IMR-90 (cell line): ENCODE measurements at regions not wholly inside any gene's neighbourhood (a gene's known extent, or its start where the extent isn't known, plus 50 kb on each side); places are given as distances from the start of the nearest gene placed in this dataset.

Experiments
- ATAC-seq: fragments of 200-7000 bp; cut with Tn5 transposase; 2 replicates; pipeline ENCODE4 v1.9.1; 2020; ENCODE audit warnings: low read depth, mild to moderate bottlenecking, moderate library complexity
- BruUV-seq: library from RNA; stranded (reverse); fragments of 400-500 nt; replicated peaks from 2 replicates; lab custom pipeline; 2021; lab: Mats Ljungman, UMichigan
- CTCF ChIA-PET: fragments of 300-600 bp; formaldehyde crosslinking; extraction: SDS; loops from one replicate; lab custom pipeline; 2021; ENCODE audit warnings: antibody characterized with exemption; lab: Yijun Ruan, JAX
- POLR2A ChIA-PET: fragments of 300-600 bp; sonication (Branson Sonifier 250); formaldehyde crosslinking; loops from one replicate; lab custom pipeline; 2022; ENCODE audit warnings: antibody characterized with exemption; ENCODE audit not compliant: unreplicated experiment; lab: Charles Lee
- DNase-seq: peaks from one replicate; pipeline ENCODE4 v3.0.0; 2013
- H2AFZ ChIP-seq: replicated peaks from 2 replicates; pipeline ENCODE3; 2013; ENCODE audit warnings: low read length, mild to moderate bottlenecking; ENCODE audit not compliant: poor library complexity
- H2AK5ac ChIP-seq: 2 replicates; pipeline ENCODE4 v1.6.1; 2013; ENCODE audit warnings: low read depth, low read length, inconsistent platforms
- H2AK9ac ChIP-seq: replicated peaks from 2 replicates; pipeline ENCODE3; 2013; ENCODE audit warnings: mild to moderate bottlenecking, low read depth, low read length, moderate library complexity; ENCODE audit not compliant: poor library complexity
- H2BK120ac ChIP-seq: 2 replicates; pipeline ENCODE4 v1.6.1; 2013; ENCODE audit warnings: low read depth, low read length, inconsistent platforms
- H2BK15ac ChIP-seq: 3 replicates; pipeline ENCODE4 v1.6.1; 2013; ENCODE audit warnings: low read depth, low read length, inconsistent platforms
- H2BK20ac ChIP-seq: 2 replicates; pipeline ENCODE4 v1.6.1; 2013; ENCODE audit warnings: low read depth, mild to moderate bottlenecking, inconsistent platforms, low read length, moderate library complexity
- H2BK5ac ChIP-seq: 2 replicates; pipeline ENCODE4 v1.6.1; 2013; ENCODE audit warnings: mild to moderate bottlenecking, low read depth, low read length, inconsistent platforms; ENCODE audit not compliant: poor library complexity, severe bottlenecking
- H3K14ac ChIP-seq: replicated peaks from 2 replicates; pipeline ENCODE4 v1.6.1; 2013; ENCODE audit warnings: low read depth, low read length, inconsistent platforms
- H3K18ac ChIP-seq: 2 replicates; pipeline ENCODE4 v1.6.1; 2013; ENCODE audit warnings: low read depth, low read length, control low read depth
- H3K23ac ChIP-seq: 2 replicates; pipeline ENCODE4 v1.6.1; 2013; ENCODE audit warnings: low read depth, low read length, inconsistent platforms
- H3K27ac ChIP-seq: 2 replicates; pipeline ENCODE4 v1.5.1; 2013; ENCODE audit warnings: mild to moderate bottlenecking, control low read depth, low read length; ENCODE audit not compliant: insufficient read depth
- H3K27me3 ChIP-seq: 2 replicates; pipeline ENCODE4 v1.6.1; 2013; ENCODE audit warnings: low read length; ENCODE audit not compliant: control insufficient read depth, insufficient read depth
- H3K36me3 ChIP-seq: 2 replicates; pipeline ENCODE4 v1.6.1; 2013; ENCODE audit warnings: low read length, mixed read lengths; ENCODE audit not compliant: control insufficient read depth, insufficient read depth
- H3K4ac ChIP-seq: 2 replicates; pipeline ENCODE4 v1.6.1; 2013; ENCODE audit warnings: low read depth, low read length, inconsistent platforms
- H3K4me1 ChIP-seq: 2 replicates; pipeline ENCODE4 v1.6.1; 2013; ENCODE audit warnings: low read length, mixed read lengths; ENCODE audit not compliant: control insufficient read depth, insufficient read depth
- H3K4me2 ChIP-seq: 2 replicates; pipeline ENCODE4 v1.6.1; 2013; ENCODE audit warnings: low read depth, mild to moderate bottlenecking, control low read depth, low read length, moderate library complexity
- H3K4me3 ChIP-seq: 2 replicates; pipeline ENCODE4 v1.5.1; 2013; ENCODE audit warnings: low read depth, mild to moderate bottlenecking, control low read depth, low read length, moderate library complexity; ENCODE audit not compliant: insufficient read depth
- H3K56ac ChIP-seq: 2 replicates; pipeline ENCODE4 v1.6.1; 2013; ENCODE audit warnings: low read length, inconsistent platforms; ENCODE audit not compliant: insufficient read depth; ENCODE audit errors: extremely low read depth
- H3K79me1 ChIP-seq, 2 experiments: 2 replicates each; pipeline ENCODE4 v1.6.1; 2013; ENCODE audit warnings: low read length in 2 of 2, inconsistent platforms in 1 of 2, low read depth in 1 of 2
- H3K9ac ChIP-seq: 2 replicates; pipeline ENCODE4 v1.6.1; 2013; ENCODE audit warnings: low read depth, low read length, control low read depth
- H3K9me1 ChIP-seq: 2 replicates; pipeline ENCODE4 v1.6.1; 2013; ENCODE audit warnings: low read length, inconsistent platforms; ENCODE audit not compliant: insufficient read depth
- H3K9me3 ChIP-seq: 2 replicates; pipeline ENCODE4 v1.6.1; 2013; ENCODE audit warnings: low read length; ENCODE audit not compliant: control insufficient read depth, insufficient read depth
- H4K20me1 ChIP-seq: 2 replicates; pipeline ENCODE4 v1.6.1; 2013; ENCODE audit warnings: low read length, inconsistent platforms; ENCODE audit not compliant: insufficient read depth
- H4K5ac ChIP-seq: 2 replicates; pipeline ENCODE4 v1.6.1; 2013; ENCODE audit warnings: mild to moderate bottlenecking, low read depth, low read length, control low read depth
- H4K8ac ChIP-seq, 2 experiments: 2 replicates each; pipeline ENCODE4 v1.6.1; 2013; ENCODE audit warnings: low read depth in 2 of 2, low read length in 2 of 2, control low read depth in 1 of 2, inconsistent platforms in 1 of 2
- H4K91ac ChIP-seq: 2 replicates; pipeline ENCODE4 v1.6.1; 2013; ENCODE audit warnings: low read depth, low read length, inconsistent platforms; ENCODE audit not compliant: insufficient read depth
- BHLHE40 ChIP-seq: fragments of 150-350 bp; IDR thresholded peaks from 2 replicates; pipeline ENCODE4 v1.6.1; 2016; ENCODE audit warnings: mild to moderate bottlenecking, low read depth, low read length
- CEBPB ChIP-seq: IDR thresholded peaks from 2 replicates; pipeline ENCODE4 v1.6.1; 2012; ENCODE audit warnings: low read depth, low read length, improper control_type of control experiment
- CTCF ChIP-seq: conservative IDR thresholded peaks from 2 replicates; pipeline ENCODE4 v1.5.1; 2012; ENCODE audit warnings: mild to moderate bottlenecking, low read depth, low read length, improper control_type of control experiment
- ELK1 ChIP-seq: fragments of 150-350 bp; IDR thresholded peaks from 2 replicates; pipeline ENCODE4 v1.6.1; 2016; ENCODE audit warnings: low read depth, mild to moderate bottlenecking, low read length, moderate library complexity, borderline replicate concordance
- MAFK ChIP-seq: IDR thresholded peaks from 2 replicates; pipeline ENCODE4 v1.6.1; 2012; ENCODE audit warnings: low read depth, low read length, improper control_type of control experiment
- MAZ ChIP-seq: IDR thresholded peaks from 2 replicates; pipeline ENCODE4 v1.6.1; 2012; ENCODE audit warnings: low read depth, mild to moderate bottlenecking, low read length, improper control_type of control experiment, moderate library complexity, borderline replicate concordance
- RCOR1 ChIP-seq: IDR thresholded peaks from 2 replicates; pipeline ENCODE4 v1.6.1; 2012; ENCODE audit warnings: mild to moderate bottlenecking, low read length, improper control_type of control experiment; ENCODE audit not compliant: insufficient replicate concordance
- WGBS, 2 experiments: methylation state at CpG; one replicate each; pipeline versions ENCODE4 v1.1.5 to v1.1.7; 2013; ENCODE audit warnings: missing lambda C conversion rate in 2 of 2; ENCODE audit not compliant: insufficient read length in 1 of 2; ENCODE audit errors: extremely low coverage in 2 of 2; 5-methylcytosine and 5-hydroxymethylcytosine counted together
- dilution Hi-C: fragments of 300-500 bp; cut with HindIII; formaldehyde crosslinking; loops from one replicate; pipeline ENCODE4 v1.14.3; 2018; ENCODE audit warnings: low sequenced_read_pairs; ENCODE audit not compliant: unreplicated experiment
- in situ Hi-C: fragments of 300-500 bp; cut with MboI; formaldehyde crosslinking; loops from 3 replicates; pipeline ENCODE4 v1.14.3; 2019; ENCODE audit warnings: low sequenced_read_pairs, inconsistent platforms, mixed read lengths
- intact Hi-C: fragments of 100-400 bp; cut with micrococcal nuclease; formaldehyde crosslinking; loops from 2 replicates; pipeline ENCODE4 v1.10.0; 2022

GRCh38 chrX:138763761-138764160 lies 52.2 kb upstream of the FGF13 start:
- Histone ChIP-seq H3K4me2 (no peak overlapping the region), H2BK5ac (no peak overlapping the region), H3K27me3 (no peaks in the 10 kb centered on the region; the same call in 1 of the 2 replicates), H3K27ac (no peak overlapping the region), H3K23ac (no peak overlapping the region), H3K79me1 (no peaks in the 10 kb centered on the region), H2AK9ac (no peak overlapping the region), H4K8ac (no peak overlapping the region), H4K91ac (no peak overlapping the region), H3K4me3 (no peak overlapping the region), H2BK20ac (no peak overlapping the region), H3K18ac (no peak overlapping the region), H3K56ac (no peak overlapping the region), H4K20me1 (no peaks in the 10 kb centered on the region), H2BK15ac (no peak overlapping the region), H3K4me1 (no peaks in the 10 kb centered on the region), H2BK120ac (no peak overlapping the region), H3K36me3 (no peaks in the 10 kb centered on the region), H2AK5ac (no peak overlapping the region), H3K9ac (no peak overlapping the region), H2AFZ (no peak overlapping the region), H3K9me3 (no peaks in the 10 kb centered on the region; the same call in 1 of the 2 replicates), H3K4ac (no peak overlapping the region), H3K9me1 (no peaks in the 10 kb centered on the region), H4K5ac (no peak overlapping the region), H3K14ac (no peak overlapping the region)
- in situ Hi-C loops, result no loop called here
- no TSS peak for BruUV-seq
- dilution Hi-C loops, result no loop called here
- ChIA-PET POLR2A (no interaction called here), CTCF (no interaction called here)
- DNase-seq, result no peak
- intact Hi-C loops, result no loop called here
- ATAC-seq, result no peak
- WGBS, 2 experiments, result 20% methylated on average over 1 of the region's 3 CpGs; no CpG with 5 or more reads in 1 of the 2 experiments
- TF ChIP-seq MAFK, result no peak
- TF ChIP-seq CTCF, result no peak
- TF ChIP-seq ELK1, result no peak
- TF ChIP-seq BHLHE40, result no peak
- no peak for TF ChIP-seq RCOR1
- no peak for TF ChIP-seq CEBPB
- no peak for TF ChIP-seq MAZ
